Breast epithelium (tissue), 3 donors: ENCODE measurements at regions not wholly inside any gene's neighbourhood (a gene's known extent, or its start where the extent isn't known, plus 50 kb on each side); places are given as distances from the start of the nearest gene placed in this dataset.

Source experiments
- CTCF ChIP-seq, 3 donors: fragments of 450-650 bp; IDR thresholded peaks; one replicate each; pipeline ENCODE4 v1.5.1; 2016 to 2017; ENCODE audit warnings: antibody characterized with exemption in 3 of 3, mild to moderate bottlenecking in 3 of 3, moderate library complexity in 3 of 3
- POLR2A ChIP-seq: fragments of 450-650 bp; IDR thresholded peaks from one replicate; pipeline ENCODE4 v1.6.1; 2016; ENCODE audit warnings: antibody characterized with exemption, mild to moderate bottlenecking, moderate library complexity

- no peak for TF ChIP-seq CTCF (IDR thresholded peaks at IDR 0.05)
- no peak for TF ChIP-seq POLR2A
Observed at GRCh38 chr18:59842947-59843346, 56.8 kb upstream of the PMAIP1 start.
